ENCODE measurements at regions not wholly inside any gene's neighbourhood (a gene's known extent, or its start where the extent isn't known, plus 50 kb on each side); places are given as distances from the start of the nearest gene placed in this dataset.

GRCh38 chr2:55116966-55117365, 66.7 kb upstream of the RTN4 start:
- ATAC-seq, result no peak
- no peaks in the 10 kb centered on the region for H3K36me3 ChIP-seq
- H3K4me1 ChIP-seq, result peaks cover 3 to 66% (median 31%) of the 10 kb centered on the region in 3 donors
- H3K9me3 ChIP-seq, result no peaks in the 10 kb centered on the region
- TF ChIP-seq POLR2AphosphoS5 (IDR thresholded peaks at IDR 0.05) (no peak), CTCF (IDR thresholded peaks at IDR 0.05) (no peak), POLR2A (IDR thresholded peaks at IDR 0.05) (no peak), EP300 (IDR thresholded peaks at IDR 0.05) (no peak)
- 97 to 100% methylated on average over 1 to 5 of the region's 7 CpGs for WGBS, 2 donors (ENCODE audit: low coverage in 1 of 2)
- H3K4me3 ChIP-seq, result no peak overlapping the region
- no peak overlapping the region for H3K27ac ChIP-seq
- H3K27me3 ChIP-seq, result no peaks in the 10 kb centered on the region

GRCh38 chr2:55116598-55116964, 66.3 kb upstream of the RTN4 start:
- no peak overlapping the region for H3K4me3 ChIP-seq
- peaks cover 6 to 66% (median 35%) of the 10 kb centered on the region in 3 donors for H3K4me1 ChIP-seq
- no peak for TF ChIP-seq CTCF (IDR thresholded peaks at IDR 0.05)
- no peak for TF ChIP-seq EP300 (IDR thresholded peaks at IDR 0.05)
- no peak for TF ChIP-seq POLR2A (IDR thresholded peaks at IDR 0.05)
- no peak for TF ChIP-seq POLR2AphosphoS5 (IDR thresholded peaks at IDR 0.05)
- WGBS, 2 donors (ENCODE audit: low coverage in 1 of 2), result 100% methylated on average over 1 of the region's 1 CpG
- H3K27me3 ChIP-seq, result no peaks in the 10 kb centered on the region
- H3K9me3 ChIP-seq, result no peaks in the 10 kb centered on the region
- no peaks in the 10 kb centered on the region for H3K36me3 ChIP-seq
- H3K27ac ChIP-seq, result no peak overlapping the region
- no peak for ATAC-seq

- WGBS, 2 donors (ENCODE audit: low coverage in 1 of 2), result 68 to 75% methylated on average over 4 of the region's 4 CpGs
- Histone ChIP-seq H3K27ac (no peak overlapping the region), H3K4me3 (no peak overlapping the region), H3K9me3 (no peaks in the 10 kb centered on the region), H3K27me3 (no peaks in the 10 kb centered on the region), H3K36me3 (no peaks in the 10 kb centered on the region), H3K4me1 (peaks cover 9 to 66% (median 35%) of the 10 kb centered on the region in 3 donors)
- TF ChIP-seq POLR2AphosphoS5 (IDR thresholded peaks at IDR 0.05) (no peak), EP300 (IDR thresholded peaks at IDR 0.05) (no peak), CTCF (IDR thresholded peaks at IDR 0.05) (no peak), POLR2A (IDR thresholded peaks at IDR 0.05) (no peak)
- no peak for ATAC-seq
Observed at GRCh38 chr2:55115761-55116597, 65.7 kb upstream of the RTN4 start.

GRCh38 chr2:55114597-55114996, 64.3 kb upstream of the RTN4 start:
- TF ChIP-seq CTCF (IDR thresholded peaks at IDR 0.05), result no peak
- TF ChIP-seq EP300 (IDR thresholded peaks at IDR 0.05), result no peak
- TF ChIP-seq POLR2A (IDR thresholded peaks at IDR 0.05), result no peak
- TF ChIP-seq POLR2AphosphoS5 (IDR thresholded peaks at IDR 0.05), result no peak
- Histone ChIP-seq H3K36me3 (no peaks in the 10 kb centered on the region), H3K27me3 (no peaks in the 10 kb centered on the region), H3K27ac (peak overlapping the region in 1 of 4 donors; percentile 87), H3K9me3 (no peaks in the 10 kb centered on the region), H3K4me3 (no peak overlapping the region), H3K4me1 (peaks cover 9 to 66% (median 24%) of the 10 kb centered on the region in 3 donors)
- WGBS, 2 donors (ENCODE audit: low coverage in 1 of 2), result 93 to 96% methylated on average over 3 to 5 of the region's 5 CpGs
- ATAC-seq, result no peak

GRCh38 chr2:55114082-55114481, 63.8 kb upstream of the RTN4 start:
- H3K27me3 ChIP-seq, result no peaks in the 10 kb centered on the region
- TF ChIP-seq POLR2A (IDR thresholded peaks at IDR 0.05) (no peak), EP300 (IDR thresholded peaks at IDR 0.05) (no peak), CTCF (IDR thresholded peaks at IDR 0.05) (no peak), POLR2AphosphoS5 (IDR thresholded peaks at IDR 0.05) (no peak)
- H3K4me1 ChIP-seq, result peaks cover 9 to 66% (median 28%) of the 10 kb centered on the region in 3 donors
- ATAC-seq, result no peak
- H3K4me3 ChIP-seq, result no peak overlapping the region
- WGBS, 2 donors (ENCODE audit: low coverage in 1 of 2), result 91 to 96% methylated on average over 2 to 5 of the region's 5 CpGs
- H3K9me3 ChIP-seq, result no peaks in the 10 kb centered on the region
- H3K36me3 ChIP-seq, result no peaks in the 10 kb centered on the region
- peak overlapping the region in 2 of 4 donors; percentile 86 to 87 for H3K27ac ChIP-seq
